OCI-M1 (cell line): ENCODE measurements at regions not wholly inside any gene's neighbourhood (a gene's known extent, or its start where the extent isn't known, plus 50 kb on each side); places are given as distances from the start of the nearest gene placed in this dataset.

Source experiments
- DNase-seq: peaks from one replicate; lab custom pipeline; 2025; lab: John Stamatoyannopoulos, UW

DNA sequence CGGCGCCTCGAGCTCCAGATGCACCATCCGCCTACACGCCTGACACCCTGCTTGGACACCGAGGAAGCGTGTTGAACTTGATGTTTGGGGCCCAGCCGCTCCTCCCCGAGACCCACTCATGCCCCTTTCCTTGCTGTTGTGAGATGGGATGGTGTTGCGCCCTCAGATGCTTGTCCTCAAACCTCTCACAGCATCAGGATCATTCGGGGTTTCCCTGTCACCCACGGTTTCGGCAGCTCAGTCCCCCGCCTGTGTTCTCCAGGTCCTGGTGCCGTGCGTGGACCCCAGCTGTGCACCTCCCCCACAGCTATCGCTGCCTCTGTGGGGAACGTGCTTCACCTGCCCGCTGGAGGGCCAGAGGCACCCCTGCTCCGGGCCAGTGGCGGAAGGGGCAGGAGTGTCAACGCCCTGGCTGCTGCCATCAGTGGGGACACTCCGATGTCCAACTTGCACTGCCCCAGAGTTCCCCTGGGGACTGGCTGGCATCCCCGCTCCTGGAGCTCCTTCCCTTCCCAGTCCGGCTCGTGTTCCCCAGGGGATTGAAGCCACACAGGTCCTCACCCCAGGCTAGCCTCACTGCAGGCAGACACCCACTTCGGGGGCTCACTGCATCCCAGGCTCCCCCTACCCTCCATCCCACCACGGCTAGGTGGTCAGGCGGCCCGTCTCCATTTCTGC lies 82.3 kb upstream of the ADRA2C start:
- DNase-seq = no peak

DNA sequence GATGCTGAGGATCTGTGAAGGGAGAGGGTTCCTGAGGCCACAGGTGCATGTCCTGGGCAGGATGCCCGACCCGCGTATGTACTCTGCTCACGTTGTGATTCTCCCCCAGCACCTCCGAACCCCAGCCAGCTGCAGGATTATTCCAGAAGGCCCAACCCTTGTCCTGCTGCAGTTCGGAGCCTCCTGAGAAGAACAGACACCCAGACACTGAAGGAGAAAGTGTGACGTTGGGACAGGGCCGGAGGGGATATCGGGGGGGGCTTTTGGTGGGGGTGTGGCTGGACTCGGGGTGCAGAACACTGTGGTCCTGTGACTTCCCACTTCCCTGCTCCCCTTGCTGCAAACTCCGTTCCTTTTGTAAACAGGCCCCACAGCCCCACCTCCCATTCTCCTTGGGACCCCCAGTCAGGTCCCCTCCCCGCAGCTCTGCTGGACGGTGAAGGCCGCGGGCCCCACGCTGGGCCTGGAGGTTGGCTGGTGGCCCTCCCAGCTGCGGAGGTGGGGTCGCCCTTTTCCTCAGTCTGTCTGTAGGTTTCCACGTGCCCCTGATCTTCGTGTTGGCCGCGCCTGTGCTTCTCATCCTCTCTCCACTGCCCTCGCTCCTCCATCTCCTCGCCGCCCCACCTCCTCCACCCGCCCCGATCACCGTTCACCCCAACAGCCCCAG lies 83.0 kb upstream of the ADRA2C start:
- no peak for DNase-seq

DNA sequence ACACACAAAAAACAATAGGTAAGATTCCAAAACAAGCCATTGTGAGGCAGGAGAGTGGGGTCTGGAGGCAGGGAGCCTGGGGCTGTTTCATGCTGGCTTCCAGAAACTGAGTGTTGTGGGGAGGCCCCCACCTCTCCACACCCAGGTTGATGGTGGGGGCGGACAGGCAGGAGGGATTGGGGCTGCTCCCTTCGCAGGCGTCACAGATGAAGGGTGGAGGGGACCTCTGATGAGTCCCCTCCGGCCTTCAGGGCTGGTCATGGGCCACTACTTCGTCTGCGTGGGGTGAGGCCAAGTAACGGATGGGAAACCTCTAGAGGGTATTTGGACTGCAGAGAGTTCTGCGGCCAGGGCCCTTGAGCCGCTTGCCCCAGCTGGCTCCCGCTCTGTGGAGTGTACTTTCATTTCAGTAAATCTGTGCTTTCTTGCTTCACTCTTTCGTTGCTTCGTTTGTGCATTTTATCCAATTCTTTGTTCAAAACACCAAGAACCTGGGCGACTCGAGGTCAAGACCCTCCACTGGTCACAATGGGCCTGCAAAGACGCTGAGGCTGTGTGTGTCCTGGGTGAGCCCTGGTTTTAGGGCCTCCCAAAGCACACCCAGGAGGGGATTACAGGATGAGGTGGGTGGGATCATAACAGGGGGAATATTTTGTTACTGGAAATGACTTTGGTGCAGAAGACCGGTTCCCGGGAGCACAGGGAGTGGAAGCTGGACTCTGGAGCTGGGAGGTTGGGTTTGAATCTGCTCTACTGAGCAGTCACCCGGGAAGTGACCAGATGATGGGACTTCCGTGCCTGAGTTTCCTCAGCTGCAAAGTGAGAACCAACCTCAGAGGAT lies 83.7 kb upstream of the ADRA2C start:
- DNase-seq = no peak

DNA sequence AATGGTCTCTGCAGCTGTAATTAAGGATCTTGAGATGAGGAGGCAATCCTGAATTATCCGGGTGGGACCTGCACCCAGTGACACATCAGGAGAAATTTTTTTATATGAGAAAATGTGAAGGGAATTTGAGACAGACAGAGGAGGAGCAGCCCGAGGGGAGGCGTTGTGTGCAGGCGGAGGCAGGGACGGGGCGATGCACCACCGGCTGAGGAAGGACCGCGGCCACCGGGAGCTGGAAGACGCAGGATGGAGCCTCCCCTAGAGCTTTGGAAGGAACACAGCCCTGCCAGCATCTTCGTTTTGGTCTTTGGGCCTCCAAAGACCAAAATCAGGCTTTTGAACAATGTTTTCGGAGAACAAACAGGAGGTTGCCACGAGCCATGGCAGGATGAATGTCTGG lies 85.0 kb upstream of the ADRA2C start:
- no peak for DNase-seq

DNA sequence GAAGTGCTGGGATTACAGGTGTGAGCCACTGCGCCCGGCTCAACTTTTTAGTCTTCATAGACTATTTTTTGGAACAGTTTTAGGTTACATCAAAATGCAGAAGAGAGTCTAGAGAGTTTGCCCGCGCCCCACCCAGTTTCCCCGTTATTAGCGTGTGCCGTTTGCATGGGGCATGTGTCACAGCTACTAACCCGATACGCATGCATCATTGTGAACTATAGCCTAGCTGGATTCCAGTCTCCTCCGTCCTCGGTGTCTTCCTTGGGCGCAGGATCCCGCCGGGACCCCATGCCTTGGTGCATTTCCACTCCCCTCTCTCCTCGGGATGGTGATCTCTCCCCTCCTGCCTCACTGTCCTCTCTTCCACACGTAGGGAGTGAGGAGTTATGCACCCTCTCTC lies 85.5 kb upstream of the ADRA2C start:
- DNase-seq = no peak

DNA sequence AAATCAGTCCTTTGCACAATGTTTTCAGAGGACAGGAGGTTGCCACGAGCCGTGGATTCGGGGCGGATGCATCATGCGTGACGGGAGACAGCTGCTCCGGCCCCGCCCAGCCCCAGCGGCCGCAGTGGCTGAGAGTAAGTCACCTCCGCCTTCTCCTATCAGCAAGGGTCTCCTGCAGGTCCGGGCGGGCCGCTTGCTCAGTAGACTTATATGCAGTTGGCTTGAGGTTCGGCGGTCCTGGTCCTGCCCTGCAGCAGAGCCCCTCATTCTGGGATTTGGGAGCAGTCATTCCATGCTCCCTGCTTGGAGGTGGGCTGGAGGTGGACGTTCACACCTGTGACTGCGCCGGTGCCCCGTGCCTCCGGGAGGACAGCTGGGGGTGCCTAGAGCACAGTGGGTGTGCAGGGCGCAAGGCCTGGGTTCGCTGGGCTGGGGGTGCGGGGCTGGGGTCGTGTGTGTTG lies 86.3 kb upstream of the ADRA2C start:
- DNase-seq = no peak

DNA sequence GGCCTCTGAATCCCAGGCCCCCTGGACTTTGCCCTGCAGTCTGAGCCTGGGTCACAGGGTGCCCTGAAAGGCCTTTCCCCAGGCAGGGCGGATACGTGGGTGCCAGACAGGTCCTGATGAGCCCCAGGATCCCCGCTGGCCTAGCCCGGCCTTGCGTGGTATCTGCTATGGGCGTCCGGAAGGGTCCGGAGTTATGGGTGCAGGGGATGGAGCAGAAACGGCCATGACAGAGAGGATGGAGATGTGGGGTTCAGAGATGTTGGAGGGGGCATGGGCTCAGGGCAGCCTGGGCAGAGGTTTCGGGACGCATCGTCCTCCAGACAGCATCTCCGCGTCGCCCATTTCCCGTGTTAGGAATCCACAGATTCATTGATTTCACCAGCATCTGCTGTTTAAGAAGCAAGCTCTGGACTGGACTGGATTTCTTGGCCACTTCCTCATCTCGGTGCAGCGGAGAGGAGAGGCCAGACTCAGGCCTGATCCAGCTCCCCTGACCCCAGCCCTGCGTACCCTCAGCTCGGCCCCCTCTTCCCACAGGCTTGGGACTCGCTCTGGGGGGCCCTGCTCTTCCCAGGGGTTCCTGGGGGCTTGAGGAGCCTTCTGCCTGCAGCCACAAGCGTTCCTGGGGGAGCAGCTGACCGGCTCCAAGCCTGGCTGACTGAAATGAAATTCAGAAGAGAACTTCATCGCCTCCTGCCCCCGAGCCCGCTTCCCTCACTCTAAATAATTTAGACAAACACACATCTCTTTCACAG lies 86.9 kb upstream of the ADRA2C start:
- no peak for DNase-seq

DNA sequence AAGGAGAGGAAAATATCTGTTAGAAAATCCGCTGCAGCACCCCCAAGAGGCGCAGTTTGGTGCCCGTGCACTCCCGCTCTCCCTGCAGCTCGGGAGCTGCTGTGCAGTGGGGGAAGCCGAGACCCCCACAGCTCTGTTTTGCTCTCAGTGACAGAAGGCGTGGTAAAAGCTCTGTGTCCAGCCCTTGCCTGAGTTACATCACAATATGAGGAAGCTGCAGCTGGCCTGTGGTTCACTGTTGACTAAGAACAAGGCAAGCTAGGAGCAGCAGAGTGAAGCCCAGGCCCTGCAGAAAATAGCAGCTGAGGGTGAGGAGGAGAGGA lies 88.5 kb upstream of the ADRA2C start:
- DNase-seq = no peak

DNA sequence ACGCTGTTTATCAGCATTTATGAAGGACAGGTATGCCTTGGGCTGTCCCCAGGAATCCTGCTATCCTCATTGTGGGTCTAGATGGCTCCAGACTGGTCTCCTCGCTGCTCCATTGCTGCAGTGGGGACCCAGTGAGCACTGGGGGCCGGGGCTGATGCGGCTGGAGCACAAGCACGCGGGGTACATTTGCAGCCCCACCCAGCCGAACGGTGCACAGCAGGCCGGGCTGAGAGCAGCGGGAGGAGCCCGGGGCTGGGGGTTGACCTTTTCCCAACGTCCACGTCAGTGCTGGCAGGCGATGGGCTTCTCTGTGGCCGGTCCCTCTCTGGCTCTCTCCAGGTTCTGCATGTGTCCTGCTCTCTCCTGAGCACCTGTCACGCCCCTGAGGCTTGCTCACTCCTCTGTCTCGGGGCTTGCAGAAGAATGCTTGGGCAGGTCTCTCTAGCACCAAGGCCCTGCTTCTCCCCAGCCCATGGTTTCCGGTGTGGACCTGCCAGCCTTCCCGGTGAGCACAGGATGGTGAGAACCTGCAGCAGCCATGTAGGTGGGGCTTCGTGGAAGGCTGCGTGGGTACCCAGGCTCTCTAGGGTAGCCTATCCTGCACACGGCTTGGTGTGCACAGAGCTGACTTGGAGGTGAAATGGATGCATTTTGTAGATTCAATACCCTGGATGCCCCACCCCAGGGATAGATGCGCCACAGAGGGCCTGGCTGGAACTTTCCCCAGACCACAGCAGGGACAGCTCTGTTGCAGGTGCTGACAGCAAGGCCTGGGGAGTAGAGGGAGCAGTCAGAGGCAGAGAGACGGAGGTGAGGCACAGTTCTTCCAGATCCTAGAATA lies 89.1 kb upstream of the ADRA2C start:
- DNase-seq = no peak

DNA sequence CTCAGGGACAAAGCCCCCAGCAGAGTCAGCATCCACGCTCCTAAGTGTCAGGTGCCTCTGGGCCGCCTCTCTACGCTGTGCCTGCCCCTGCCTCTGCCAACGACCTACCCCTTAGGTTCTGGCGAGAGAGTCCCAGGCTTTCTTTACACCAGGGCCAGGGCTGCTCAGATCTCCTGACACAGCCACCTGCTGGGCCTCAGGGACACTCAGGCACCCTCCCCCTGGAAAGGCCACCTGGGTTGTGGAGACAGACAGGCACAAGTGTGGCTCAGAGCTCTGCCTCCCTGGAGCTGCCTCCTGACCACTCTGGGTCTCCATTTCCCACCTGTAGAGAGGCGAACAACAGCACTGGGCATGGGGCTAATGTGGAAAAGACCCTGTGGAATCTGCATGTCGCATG lies 90.0 kb upstream of the ADRA2C start:
- no peak for DNase-seq

DNA sequence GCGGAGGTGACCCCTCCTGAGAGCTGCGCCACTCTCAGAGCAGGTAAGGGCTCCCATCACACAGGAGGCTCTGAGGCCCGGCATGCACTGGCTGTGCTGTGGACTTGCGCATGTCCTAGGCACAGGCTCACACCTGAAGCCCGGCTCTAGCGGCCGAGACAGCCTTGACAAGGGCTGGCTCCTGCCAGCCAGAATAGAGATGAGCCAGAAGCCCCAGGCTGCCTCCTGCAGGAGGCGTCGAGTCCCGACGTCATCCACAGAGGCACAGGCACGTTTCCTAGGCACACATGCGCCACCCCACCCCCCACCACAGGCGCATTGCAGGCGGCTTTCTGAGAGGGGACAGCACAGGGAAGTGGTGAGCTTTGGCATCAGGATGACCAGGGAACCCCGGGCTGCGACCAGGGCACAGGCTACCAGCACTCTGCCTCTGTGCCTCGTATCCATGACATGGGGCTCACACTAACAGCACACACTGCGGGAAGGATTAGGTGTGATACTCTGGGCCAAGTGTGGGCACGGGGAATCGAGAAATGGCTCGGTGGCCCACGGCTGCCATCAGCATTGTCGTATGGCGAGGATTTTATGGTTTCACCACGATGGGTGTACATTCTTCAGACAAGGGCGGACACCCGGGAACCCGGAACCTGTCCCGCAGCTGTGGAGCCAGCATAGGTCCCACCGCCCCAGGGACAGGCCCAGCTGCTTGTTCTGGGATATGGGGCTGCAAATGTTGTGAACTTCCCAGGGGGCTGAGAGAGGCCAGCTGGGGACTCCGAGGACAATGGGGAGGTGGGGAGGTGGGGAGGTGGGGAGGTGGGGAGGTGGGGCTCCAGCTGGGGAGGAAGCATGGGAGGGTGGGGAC lies 90.7 kb upstream of the ADRA2C start:
- no peak for DNase-seq

DNA sequence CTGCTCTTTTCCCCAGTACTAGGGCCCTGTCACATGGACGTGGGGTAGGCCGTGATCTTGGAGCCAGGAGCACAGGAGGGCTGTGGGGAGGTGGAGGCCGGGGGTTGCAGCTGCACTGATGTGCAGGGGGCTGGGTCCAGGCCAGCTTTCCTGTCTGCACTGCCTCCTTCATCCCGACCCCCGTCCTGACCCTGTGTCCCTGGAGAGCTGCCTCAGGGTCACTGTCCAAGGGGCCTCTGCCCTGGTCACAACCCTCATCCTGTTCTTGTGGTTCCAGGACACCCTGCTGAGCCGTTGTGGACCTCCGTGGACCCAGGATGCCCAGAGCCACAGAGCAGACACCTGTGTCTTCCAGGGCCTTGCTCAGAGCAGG lies 91.7 kb upstream of the ADRA2C start:
- DNase-seq = no peak

DNA sequence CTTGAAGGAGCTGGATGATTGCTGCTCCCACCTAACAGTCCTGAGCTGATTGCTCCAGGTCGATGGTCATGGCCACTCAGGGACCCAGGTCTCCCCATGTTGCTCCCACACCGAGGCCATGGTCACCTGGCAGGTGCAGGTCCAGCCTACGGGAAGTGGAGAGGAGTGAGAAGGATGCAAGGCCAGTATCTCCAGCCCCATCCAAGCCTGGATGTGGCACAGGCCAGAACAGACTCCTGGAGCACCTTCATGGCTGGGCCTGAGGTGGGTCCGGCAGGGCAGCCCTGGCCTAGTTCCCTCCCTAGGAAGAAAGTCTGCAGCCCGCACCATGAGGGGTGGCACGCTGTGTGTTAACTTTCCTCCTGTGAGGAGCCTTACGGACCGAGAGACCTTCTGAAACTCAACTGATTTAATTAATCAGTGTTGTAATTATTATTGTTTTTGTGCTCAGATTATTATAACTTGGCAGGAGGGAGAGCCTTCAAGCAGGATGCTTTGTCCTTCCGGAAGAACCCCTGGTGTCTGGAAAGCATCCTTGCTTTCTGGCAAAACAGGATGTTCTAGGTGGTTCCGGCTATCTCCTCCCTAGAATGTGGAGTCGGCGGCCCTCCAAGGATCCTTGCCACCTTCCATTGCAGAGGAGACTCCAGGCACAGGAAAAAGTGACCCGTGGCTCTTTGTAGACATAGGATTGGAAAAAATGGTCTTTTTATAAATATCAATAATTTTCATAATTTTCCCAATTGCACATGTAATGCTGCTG lies 92.3 kb upstream of the ADRA2C start:
- DNase-seq = no peak

DNA sequence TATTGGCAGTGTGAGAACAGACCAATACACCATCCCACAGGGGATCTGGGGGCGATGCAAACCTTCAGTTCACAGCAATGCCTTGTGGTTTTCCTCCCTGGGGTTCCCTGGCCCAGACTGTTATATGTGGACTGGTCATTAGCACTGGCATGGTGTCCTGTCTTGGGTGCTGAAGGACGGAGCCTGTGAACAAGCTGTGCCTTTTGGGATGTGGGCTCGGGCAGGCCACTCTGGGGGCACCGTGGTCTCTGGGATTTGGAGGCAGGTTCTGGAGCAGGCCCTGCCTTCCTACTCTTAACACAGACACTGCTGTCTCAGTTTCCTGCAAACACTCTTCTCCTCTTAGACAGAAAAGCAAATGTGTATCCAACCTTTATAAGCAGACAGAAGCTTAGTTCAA lies 93.0 kb upstream of the ADRA2C start:
- no peak for DNase-seq

DNA sequence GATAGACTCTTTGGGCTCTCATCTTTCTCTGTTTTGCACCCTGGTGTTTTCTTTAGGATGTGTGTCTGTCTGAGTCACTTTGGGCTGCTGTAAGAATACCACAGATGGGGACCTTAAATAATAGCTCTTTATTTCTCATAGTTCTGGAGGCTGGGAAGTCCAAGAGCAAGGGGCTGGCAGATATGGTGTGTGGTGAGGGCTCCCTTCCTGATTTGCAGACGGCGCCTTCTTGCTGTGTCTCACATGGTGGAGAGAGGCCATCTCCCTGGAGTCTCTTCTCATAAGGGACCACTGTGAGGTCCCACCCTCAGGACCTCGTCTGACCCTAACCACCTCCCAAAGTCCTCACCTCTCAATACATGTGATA lies 93.7 kb upstream of the ADRA2C start:
- no peak for DNase-seq

DNA sequence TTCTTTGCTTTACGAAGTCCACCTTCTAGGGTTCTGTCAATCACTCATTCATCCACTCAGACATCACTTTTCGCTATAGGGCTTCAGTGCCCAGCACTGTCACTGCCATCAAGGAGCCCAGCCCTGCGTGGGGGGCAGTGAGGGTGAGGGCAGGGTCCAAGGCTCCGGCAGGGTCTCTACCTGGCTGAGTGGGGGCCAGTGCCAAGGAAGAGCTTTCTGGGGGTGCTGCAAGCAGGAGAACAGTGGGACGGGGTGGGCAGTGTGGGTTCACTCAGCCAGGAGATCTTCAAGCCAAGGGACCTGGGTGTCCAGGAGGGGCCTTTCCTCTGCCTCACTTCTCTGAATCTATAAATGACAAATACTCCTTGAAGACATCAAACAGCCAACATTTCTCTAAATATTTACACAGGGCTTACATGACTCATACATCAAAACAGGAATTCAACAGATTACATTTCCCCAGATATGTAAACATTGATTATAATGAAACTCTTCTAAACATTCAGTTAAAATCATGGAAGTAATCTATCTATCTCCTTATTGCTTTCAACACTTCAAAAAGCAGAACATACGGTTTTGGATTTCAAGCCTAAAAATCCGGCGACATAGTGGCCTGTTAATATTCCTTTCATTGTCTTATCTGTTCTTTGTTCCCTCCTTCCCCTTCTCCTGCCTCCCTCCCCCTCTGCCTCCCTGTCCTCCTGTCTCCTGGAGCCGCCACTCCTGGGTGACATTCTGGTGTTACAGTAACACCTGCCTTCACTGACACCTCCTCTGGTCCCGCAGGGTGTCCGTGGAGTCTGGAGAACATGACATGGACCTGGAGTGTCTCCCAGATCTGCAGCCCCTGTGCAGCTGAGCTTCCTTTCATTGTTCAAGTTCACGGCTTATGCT lies 94.4 kb upstream of the ADRA2C start:
- DNase-seq = no peak

DNA sequence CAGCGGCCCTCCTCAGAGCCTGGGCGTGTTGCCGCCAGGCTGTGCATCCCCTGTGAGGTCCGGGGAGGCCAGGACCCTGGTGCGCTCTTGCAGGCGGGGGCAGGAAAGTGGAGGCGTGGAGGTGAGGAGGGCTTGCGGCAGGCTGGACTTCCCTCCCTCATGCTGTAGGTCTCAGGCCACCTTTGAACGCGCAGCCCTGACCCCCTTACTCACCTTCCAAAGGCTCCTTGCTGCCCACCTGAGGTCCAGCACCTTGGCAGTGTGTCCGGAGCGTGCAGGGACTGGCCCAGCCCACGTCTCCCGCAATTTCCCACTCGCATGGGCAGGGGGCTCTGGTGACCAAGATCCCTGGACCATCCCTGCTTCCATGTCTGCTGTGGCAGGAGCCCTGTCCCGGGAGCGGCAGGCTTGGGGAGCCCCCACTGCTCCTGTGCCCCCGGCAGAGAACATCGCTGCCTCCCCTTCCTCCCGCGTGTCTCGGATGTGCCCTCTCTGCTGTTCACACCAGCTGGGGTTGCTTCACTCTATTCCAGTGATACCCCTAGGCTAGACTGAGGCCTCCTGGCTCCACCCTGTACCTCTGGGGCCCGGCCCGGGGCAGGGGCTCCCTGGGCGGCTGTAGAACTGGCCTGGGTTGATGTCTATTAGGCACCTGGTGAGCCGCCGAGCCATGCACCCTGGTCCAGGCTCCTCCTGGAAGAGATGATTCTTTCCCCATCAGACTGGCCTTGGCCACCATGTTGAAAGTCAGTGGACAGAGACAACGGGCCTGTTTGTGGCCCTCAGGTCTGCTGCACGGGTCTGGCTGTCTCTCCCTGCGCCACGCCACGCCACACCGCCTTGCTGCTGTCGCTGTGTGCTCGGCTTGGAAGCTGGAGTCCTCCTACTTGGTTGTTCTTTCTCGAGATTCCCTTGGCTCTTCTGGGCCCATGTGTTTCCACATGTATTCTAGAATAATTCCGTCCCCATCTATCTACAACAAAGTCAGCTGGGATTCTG lies 95.4 kb upstream of the ADRA2C start:
- no peak for DNase-seq

DNA sequence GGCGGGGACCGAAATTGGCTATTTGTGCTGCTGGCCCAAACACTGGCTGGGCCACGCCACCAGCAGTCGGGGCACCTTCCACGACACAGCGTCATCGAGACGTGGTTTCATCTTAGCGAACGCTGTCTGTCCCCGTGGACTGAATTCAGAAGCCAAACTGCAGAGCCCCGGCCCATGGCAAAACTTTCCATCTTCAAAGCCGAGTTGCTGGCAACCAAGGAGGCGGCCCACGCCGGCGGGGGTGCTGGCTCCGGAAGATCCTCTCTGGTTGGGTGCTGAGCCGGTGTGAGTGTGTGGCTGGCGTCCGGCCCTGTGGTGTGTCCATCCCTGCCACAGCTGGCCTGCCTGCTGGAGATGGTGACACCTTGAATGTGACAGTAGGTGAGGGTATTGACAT lies 96.6 kb upstream of the ADRA2C start:
- no peak for DNase-seq
